ENCODE measurements at regions not wholly inside any gene's neighbourhood (a gene's known extent, or its start where the extent isn't known, plus 50 kb on each side); places are given as distances from the start of the nearest gene placed in this dataset.

DNA sequence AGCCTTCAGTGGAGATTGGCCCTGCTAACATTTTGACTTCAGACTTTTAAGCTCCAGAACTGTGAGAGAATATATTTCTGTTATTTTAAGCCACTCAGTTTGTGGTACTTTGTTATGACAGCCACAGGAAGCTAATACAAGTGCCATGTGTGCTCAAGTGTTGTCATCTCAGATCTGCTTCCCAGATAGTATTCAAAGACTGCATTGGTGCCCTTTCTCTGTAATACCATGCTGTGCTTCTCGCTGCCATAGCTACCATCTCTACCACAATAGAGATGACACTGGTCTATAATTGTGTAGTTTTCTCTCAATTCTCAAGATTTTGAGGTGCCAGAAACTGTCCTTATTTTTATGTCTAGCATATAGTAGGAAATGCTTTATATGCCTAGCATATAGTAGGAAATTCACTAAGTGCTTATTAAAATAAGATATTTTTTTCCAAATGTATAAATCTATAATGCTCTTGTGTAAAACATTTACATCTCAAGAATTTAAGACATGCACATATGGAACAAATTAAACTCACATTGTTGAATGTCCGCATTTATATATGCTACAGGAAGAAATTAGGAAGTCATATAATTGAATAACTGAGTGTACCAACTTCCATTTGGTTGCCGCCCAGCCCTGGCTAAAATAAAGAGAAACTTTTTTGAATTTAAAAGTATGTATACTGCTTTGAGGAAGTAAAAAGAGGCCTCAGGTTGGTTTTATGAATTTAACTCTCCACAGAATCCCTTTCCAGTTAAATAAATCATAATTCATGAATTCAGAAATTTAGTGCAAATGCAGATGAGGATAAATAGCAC is 77.6 kb downstream of the TPBG start:
- intact Hi-C loops (cut with DNase I; ENCODE audit: low total_unique reads): no loop called here
- Histone ChIP-seq H3K27ac (no peak overlapping the region), H3K4me3 (no peak overlapping the region), H3K27me3 (no peaks in the 10 kb centered on the region), H3K36me3 (no peaks in the 10 kb centered on the region), H3K4me1 (no peaks in the 10 kb centered on the region), H3K9me3 (no peaks in the 10 kb centered on the region)
- no peak for DNase-seq (ENCODE audit: low spot score in 2 of 2)
- TF ChIP-seq POLR2AphosphoS5 (IDR thresholded peaks at IDR 0.05) (no peak), POLR2A (IDR thresholded peaks at IDR 0.05) (no peak)
- TF ChIP-seq, protein P1, sequence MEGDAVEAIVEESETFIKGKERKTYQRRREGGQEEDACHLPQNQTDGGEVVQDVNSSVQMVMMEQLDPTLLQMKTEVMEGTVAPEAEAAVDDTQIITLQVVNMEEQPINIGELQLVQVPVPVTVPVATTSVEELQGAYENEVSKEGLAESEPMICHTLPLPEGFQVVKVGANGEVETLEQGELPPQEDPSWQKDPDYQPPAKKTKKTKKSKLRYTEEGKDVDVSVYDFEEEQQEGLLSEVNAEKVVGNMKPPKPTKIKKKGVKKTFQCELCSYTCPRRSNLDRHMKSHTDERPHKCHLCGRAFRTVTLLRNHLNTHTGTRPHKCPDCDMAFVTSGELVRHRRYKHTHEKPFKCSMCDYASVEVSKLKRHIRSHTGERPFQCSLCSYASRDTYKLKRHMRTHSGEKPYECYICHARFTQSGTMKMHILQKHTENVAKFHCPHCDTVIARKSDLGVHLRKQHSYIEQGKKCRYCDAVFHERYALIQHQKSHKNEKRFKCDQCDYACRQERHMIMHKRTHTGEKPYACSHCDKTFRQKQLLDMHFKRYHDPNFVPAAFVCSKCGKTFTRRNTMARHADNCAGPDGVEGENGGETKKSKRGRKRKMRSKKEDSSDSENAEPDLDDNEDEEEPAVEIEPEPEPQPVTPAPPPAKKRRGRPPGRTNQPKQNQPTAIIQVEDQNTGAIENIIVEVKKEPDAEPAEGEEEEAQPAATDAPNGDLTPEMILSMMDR (IDR thresholded peaks at IDR 0.05): no peak

DNA sequence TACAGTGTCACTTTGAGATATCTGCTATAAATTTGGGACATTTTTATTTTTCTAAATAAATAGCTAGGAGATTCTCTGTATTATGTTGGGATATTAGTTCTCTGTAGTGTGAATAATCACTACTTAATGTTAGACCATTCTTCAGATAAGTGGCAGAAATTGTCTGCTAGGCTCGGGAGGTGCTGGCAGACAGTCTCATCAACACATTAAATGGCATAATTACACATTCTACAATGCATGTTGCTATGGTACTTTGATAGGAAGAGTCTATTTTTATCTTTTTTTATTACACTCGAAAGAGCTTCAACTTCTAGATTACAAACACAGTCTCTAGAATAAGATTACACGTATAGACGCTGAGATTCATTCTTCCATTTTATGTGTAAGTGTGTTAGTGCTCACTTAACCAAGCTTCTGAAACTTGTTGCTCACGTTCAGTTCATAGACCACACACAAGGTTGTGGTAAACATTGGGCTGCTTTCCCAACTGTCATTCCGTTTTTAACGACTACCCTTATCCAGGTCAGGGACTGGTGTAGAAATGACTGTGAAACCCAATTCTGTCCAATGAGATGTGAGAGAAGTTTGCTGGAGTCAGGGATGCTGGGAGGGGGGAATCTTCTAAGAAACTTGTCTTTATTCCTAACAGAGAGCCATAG is 78.6 kb downstream of the TPBG start:
- Histone ChIP-seq H3K4me1 (no peaks in the 10 kb centered on the region), H3K27ac (no peak overlapping the region), H3K27me3 (no peaks in the 10 kb centered on the region), H3K4me3 (no peak overlapping the region), H3K36me3 (no peaks in the 10 kb centered on the region), H3K9me3 (no peaks in the 10 kb centered on the region)
- TF ChIP-seq, protein P1 (IDR thresholded peaks at IDR 0.05): no peak
- no peak for TF ChIP-seq POLR2A (IDR thresholded peaks at IDR 0.05)
- TF ChIP-seq POLR2AphosphoS5 (IDR thresholded peaks at IDR 0.05): no peak
- no peak for DNase-seq (ENCODE audit: low spot score in 2 of 2)
- intact Hi-C loops (cut with DNase I; ENCODE audit: low total_unique reads): no loop called here

DNA sequence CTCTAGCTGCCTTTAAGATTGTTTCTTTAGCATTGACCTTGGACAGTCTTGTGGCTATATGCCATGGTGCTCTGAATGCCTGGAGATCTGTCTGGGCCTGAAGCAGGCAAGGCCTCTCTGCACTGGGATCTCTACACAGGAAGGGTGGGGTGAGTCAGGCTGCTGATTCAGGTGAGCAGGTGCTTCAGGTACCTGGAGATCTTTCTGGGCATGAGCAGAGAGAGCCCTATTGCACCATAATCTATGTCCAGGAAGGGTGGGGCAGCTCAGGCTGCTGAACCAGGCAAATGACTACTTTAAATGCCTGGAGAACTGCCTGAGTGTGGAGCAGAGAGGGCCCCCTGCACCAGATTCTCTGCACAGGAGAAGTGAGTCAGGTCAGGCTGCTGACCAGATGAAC is 94.5 kb downstream of the TPBG start:
- Histone ChIP-seq H3K4me3 (no peak overlapping the region), H3K4me1 (no peaks in the 10 kb centered on the region), H3K27me3 (no peaks in the 10 kb centered on the region), H3K36me3 (no peaks in the 10 kb centered on the region), H3K9me3 (peaks cover 13 to 28% of the 10 kb centered on the region in 2 donors), H3K27ac (no peak overlapping the region)
- TF ChIP-seq, protein P1 (IDR thresholded peaks at IDR 0.05): no peak
- intact Hi-C loops (cut with DNase I; ENCODE audit: low total_unique reads): no loop called here
- DNase-seq (ENCODE audit: low spot score in 2 of 2): no peak

DNA sequence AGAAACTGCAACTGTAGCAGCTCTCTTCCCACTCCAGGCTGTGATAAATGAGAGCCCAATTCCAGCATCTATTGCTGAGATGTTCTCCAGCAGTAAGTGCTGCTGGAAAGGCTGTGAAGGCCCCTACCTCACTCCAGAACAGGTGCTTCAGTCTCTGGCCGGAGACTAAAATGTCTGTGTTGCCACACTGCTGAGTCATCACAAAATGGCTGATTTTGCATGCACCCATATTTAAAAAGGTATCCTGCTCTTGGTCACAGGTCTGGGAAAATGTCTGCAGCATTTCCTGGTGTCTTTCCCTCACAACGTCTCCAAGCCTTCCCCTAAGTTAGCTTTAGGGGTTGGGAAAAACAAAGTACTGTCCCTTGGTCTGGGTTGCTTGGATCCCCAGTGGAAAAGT is 95.1 kb downstream of the TPBG start:
- Histone ChIP-seq H3K27ac (no peak overlapping the region), H3K9me3 (peaks cover 13 to 28% of the 10 kb centered on the region in 2 donors), H3K4me3 (no peak overlapping the region), H3K4me1 (no peaks in the 10 kb centered on the region), H3K36me3 (no peaks in the 10 kb centered on the region), H3K27me3 (no peaks in the 10 kb centered on the region)
- intact Hi-C loops (cut with DNase I; ENCODE audit: low total_unique reads): no loop called here
- TF ChIP-seq POLR2A (IDR thresholded peaks at IDR 0.05) (no peak), POLR2AphosphoS5 (IDR thresholded peaks at IDR 0.05) (no peak)
- TF ChIP-seq, protein P1 (IDR thresholded peaks at IDR 0.05): no peak
- no peak for DNase-seq (ENCODE audit: low spot score in 2 of 2)

DNA sequence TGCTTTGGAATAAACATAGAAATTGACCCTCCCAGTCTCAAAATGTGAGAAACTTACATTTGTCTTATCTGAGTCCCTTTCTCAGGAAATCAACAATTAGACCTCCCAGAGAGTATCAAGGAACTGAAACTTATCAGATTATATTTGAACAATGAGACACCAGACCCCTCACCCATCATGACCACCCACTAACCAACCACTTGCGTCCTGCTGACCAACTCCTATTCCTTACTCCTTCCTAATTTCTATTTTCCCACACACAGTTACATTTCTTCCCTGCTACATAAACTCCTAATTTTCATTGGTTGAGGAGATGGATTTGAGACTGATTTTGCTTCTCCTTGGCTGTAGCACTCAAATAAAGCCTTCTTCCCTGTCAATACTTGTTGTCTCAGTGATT is 97.9 kb downstream of the TPBG start:
- Histone ChIP-seq H3K4me3 (no peak overlapping the region), H3K27ac (no peak overlapping the region), H3K4me1 (no peaks in the 10 kb centered on the region), H3K9me3 (peaks cover 16 to 17% of the 10 kb centered on the region in 2 donors), H3K27me3 (no peaks in the 10 kb centered on the region), H3K36me3 (no peaks in the 10 kb centered on the region)
- intact Hi-C loops (cut with DNase I; ENCODE audit: low total_unique reads): no loop called here
- TF ChIP-seq POLR2AphosphoS5 (IDR thresholded peaks at IDR 0.05) (no peak), POLR2A (IDR thresholded peaks at IDR 0.05) (no peak)
- TF ChIP-seq, protein P1 (IDR thresholded peaks at IDR 0.05): no peak
- no peak for DNase-seq (ENCODE audit: low spot score in 2 of 2)

All from breast epithelium (tissue), 4 donors.